NCI-H1417 treated with DMSO at 0.1 percent for 48 hours (cell line): ENCODE measurements at regions not wholly inside any gene's neighbourhood (a gene's known extent, or its start where the extent isn't known, plus 50 kb on each side); places are given as distances from the start of the nearest gene placed in this dataset.
"Not testable (repeated sequence)": the region's sequence is repeated elsewhere in the genome, so short reads cannot be mapped to it uniquely, and the experiment has no call there.

Source experiments
- DNase-seq: peaks from one replicate; lab custom pipeline; 2025; lab: John Stamatoyannopoulos, UW

DNA sequence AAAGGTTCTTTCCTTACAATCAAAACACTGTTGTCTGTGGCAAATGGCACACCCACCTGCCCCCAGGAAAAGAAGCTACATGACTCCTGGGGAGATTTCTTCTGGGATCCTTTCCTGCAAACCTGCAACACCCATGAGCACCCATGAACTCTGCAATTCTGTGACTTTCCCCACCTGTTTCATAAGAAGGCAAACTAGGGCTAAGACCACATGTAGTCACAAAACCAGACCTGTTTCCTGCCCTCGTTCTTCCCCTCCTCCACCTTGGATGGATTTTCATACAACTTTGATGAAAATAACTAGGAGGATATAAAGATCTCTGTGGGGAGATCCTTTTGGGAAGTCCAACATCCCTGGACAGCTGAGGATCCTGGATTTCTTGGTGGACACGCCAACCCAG lies 1084.7 kb downstream of the BCL11B start:
- no peak for DNase-seq

DNA sequence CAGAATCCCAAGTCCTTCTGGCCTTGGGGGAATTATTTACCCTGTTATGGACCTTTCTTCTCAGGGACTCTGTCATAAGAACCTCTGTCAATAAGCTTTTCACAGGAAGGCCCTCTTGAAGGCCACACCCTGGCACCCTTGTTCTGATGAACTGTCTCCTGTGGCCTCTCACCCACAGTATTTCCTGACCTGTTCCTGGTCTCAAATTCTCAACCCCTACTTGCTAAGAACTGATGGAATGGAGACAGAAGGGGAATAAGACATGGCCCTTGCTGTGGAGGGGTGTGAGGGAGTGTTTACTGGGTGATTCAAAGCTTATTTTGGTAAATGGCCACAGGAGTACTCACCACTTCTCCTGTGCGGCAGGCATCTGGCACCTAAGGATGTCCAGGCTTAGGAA lies 1082.9 kb downstream of the BCL11B start:
- DNase-seq, result no peak

DNA sequence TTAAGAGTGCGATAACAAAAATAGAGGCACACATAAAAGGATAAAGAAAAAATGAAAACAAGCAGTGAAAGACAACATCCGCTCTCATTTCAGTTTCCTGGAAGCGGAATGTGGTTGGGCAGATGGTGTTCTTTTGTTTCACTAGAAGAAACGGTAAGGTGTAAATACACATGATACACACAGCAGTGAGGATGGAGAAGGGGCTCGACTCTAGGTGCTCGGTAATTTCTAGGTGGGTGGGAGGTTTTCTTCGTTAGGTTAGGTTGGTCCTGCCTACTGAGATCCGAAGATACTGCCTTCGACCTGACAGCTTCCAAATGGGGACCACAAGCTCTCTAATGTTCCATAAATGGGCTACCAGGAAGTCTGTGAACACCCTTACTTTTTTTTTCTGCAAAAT lies 1082.5 kb downstream of the BCL11B start:
- DNase-seq, result no peak

DNA sequence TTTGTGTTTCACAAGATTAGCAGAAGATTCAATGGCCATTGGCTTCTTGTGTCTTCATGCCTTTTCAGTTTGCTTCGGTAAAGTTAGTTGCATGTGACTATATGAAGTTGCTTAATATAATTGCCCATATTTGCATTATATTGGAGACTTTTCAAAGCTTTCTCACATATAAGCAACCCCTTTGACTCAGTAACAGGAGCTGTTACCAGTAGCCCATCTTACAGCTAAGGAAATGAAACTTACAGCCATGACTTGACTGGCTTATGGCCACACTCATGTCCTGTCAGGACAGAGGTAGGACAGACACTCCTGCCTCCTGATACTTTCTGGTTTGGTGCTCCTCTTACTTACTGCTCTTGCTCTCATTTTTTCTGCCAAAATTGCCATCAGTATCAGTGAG lies 1082.1 kb downstream of the BCL11B start:
- DNase-seq, result no peak

DNA sequence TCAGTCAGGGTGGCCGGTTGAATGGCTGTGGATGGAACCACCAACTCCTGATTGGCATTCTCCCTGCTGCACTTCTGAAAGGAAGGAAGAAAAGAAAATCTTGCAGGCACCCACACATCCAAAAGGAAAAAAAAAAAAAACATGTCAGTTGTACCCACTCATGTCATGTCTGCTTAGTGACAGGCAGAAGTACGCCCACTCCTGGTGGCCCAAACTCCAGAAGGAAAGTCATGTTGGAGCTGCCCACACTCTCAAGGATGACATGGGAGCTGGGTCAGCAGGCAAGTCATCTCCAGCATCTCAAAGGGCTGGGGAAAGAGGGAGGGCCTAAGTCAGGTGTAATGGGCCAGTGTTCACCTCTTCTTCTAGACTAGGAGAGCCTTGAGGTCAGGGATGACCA lies 1079.1 kb downstream of the BCL11B start:
- DNase-seq, result no peak

DNA sequence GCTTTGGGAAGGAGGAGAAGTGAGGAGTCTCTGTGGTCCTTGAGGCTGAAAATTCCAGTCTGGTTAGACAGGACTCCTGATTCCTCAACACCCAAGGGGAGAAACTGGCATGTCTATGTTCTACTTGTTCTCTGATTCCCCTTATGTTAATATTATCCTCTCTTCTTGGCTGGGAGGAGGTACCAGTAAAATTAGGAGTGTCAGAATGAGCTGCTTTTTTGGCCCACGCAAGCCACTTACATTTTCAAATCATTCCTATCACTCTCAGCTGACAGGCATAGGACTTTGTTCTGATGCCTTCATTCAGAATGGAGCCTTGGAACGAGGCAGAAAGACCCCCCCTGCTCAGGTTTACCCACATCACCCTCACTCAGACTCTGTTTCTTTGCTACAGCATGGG lies 1077.2 kb downstream of the BCL11B start:
- no peak for DNase-seq

DNA sequence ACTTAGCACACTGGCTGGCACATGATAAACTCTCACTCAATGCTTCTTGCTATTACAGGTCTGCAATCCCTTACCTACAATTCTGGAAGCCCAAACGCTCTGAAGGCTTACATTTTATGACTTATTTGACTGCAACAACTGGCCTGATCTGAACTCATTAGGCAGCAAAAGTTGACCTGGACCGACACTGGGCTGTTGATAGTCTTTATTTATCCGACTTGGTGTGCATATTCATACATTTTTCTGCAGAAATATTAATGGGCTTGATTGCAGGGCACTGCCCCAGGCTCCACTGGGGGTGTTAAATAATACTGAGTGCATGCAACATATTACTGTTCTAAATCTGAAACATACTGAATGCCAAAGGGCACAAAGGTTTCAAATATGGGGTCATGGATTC lies 1076.7 kb downstream of the BCL11B start:
- no peak for DNase-seq

DNA sequence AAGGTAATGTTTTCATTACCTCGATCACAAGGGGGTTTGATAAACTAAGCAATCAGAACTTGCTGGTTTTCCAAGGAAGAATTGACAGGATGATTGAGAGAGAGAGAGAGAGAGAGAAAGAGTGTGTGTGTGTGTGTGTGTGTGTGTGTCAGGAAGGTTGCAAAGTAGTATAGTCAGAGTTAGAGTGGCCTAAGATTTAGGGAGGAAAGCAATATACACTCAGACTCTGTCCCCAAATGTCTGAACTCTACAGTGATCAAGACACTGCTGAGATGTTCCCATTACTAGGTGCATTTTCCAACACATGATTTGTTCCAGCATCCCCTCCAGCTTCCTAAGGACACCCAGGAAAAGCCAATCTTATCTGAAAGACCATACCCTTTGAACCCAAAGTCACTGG lies 1074.1 kb downstream of the BCL11B start:
- DNase-seq, result no peak

DNA sequence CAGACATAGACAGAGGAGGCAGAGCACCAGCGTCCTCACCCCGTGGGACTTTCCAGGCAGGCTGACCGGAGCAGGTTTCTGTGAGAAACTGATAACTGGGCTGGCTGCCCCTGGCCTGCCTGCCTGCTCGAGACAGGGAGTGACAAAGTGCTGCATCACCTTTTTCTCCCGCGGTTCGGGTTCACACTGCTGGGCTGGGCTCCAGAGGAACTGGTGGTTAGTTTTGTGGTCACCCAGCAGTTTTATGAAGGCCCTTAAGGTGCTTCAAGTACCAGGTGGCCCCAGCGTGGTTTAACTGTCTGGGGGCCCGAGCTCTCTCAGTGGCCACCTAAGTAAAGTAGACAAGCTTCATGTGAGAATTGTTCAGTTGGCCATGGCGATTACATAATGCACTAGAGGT lies 1073.6 kb downstream of the BCL11B start:
- no peak for DNase-seq

DNA sequence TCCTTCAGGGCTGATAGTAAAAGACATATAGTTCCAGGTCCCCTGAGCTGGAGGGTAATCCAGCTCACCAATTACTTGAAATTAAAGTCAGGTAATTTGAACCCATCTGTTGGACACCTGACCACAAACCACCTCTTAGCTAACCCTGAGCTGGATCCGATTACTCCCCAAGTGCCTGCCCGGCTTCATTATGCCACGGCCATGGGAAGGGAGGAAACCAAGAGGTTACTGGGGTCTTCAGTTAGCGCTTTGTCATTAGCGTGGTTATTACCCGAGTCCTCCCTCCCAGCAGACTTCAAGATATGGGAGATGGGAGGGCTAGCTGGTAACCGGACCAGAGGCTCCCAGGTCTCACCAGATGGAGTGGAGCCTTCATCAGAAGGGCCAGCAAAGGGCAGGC lies 1071.4 kb downstream of the BCL11B start:
- no peak for DNase-seq

DNA sequence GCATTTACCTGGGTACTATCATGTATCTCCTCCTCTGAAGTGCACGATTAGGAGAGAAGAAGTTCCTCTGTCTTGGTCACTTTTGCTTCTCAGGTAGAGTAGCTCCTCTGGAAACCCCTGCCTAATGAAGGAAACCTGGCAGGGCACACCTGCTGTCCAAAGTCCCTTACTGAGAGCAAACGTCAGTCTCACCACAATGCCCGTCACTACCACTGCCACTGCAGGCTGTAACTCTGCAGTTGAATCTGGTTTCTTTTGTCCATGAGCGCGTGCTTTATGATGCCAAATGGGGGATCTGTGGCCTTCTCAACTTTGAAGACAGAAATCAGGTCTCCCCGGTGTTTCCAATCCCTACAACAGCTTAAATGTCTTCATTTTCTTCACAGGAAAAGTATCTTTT lies 1068.6 kb downstream of the BCL11B start:
- no peak for DNase-seq

DNA sequence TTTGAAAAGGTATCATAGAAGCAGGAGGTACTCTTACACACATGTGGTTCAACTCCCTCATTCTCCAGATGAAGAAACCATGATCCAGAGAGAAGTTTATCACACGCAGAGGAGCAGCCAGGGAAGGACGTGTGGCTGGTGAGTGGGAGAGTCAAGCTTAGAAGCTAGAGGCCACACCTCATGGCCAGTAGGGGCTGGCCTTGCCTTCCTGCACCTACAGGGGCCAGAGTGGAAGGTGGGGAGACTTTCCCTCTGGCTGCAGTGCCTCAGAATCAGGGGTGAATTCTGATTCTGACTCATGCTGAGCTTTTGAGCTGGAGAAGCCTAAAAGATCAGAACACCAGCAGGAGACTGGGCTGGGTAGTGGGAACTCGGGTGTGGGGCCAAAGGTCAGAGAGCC lies 1067.9 kb downstream of the BCL11B start:
- DNase-seq, result no peak

DNA sequence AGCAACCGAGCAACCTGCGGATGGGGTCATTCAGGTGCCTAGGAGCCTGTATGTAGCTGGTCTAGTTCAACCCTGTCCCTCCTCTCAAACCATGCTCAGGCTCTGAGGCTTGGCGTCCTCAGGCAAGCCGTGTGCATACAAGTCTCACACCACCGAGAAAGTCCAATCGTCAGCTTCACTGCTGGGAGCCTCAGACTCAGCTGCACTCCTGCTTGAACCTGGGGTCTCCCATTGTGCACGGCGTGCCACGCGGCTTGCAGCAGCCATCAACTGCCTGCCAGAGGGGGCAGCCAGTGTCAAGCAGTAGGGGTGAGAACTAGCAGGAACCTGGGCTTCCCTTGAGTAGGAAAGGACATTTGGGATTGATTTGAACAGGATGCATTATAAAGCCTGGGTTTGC lies 1064.6 kb downstream of the BCL11B start:
- no peak for DNase-seq

DNA sequence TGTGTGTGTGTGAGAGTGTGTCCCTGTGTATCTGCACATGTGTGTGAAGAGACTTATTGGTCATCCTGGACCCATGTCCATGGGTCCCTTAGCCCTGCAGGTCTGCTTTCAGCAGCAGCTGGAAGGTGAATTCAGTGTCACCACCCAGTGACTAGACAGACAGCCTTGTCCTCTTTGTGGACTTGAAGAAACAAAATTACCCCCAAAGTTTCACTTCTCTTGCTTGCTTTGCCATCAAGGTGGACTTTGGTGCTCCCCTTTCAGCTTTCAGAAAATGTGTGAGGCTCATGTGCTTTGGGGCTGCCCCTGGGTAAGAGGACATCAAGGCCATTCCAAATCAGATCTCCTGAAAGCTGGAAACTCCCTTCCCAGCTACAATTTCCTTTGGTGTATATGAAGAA lies 1063.8 kb downstream of the BCL11B start:
- DNase-seq, result no peak

DNA sequence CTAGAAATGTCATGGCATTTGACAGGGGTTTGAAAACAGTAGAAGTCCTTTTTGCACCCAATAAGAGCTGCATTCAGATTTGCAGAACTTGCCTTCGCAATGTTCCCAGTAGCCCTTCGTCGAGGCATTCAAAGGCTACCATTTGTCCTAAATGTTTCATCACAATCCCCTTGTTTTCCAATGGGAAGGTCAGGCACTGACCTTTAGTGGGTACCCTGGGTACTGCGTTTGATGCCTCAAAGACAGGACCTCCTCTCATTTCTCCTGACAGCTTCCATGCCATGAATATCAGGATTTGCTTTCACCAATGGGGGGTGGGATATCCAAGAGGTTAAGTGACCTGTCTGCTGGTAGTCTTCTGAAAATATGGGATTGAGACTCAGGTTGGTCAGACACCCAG lies 1063.1 kb downstream of the BCL11B start:
- DNase-seq, result no peak

DNA sequence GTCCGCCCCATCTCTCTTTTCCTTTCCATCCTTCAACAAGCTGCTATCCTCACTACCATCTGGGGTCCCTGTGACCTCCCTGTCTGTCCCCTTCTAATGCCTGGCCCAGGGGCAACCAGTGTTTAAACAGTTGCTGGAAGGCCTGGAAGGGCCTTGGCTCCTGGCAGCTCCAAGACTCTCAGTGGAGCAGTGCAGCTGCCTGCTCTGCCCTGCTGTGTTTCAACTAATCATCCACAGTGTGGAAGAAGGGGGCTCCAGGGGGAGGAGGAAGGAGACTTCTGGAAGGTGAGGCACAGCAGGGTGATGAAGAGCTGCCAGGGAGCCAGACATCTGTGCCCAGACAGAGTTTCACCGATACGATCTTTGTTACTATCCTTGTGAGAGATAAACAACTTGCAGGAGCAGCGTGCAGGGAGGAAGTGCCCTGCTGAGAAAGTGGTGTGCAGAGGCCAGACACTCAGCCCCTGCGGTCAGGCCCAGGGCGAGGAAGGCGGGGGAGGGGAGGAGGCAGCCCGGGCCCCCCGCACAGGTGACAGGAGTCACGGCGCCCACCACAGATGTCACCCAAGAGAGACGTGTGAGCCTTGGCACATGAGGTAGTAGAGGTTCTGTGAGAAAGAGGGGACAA lies 1061.8 kb downstream of the BCL11B start:
- DNase-seq, result no peak

DNA sequence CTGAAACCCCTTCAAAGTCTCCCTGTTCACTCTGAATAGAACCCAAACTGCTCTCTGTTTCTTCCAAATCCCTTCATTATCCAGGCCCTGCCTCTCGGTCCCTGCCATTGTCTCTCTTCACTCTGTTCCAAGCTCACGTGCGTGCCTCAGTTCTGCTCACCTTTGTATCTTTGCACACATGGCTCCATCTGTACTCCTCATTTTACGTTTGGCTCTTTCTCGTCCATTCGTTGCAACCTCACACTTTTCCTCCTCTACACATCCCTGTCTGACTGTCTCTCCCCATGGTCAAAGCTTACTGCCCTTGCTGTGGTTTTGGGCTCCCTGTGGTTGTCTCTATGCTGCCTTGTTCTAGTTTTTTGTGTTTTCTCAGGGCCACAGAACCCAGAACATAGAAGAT lies 1054.5 kb downstream of the BCL11B start:
- no peak for DNase-seq

DNA sequence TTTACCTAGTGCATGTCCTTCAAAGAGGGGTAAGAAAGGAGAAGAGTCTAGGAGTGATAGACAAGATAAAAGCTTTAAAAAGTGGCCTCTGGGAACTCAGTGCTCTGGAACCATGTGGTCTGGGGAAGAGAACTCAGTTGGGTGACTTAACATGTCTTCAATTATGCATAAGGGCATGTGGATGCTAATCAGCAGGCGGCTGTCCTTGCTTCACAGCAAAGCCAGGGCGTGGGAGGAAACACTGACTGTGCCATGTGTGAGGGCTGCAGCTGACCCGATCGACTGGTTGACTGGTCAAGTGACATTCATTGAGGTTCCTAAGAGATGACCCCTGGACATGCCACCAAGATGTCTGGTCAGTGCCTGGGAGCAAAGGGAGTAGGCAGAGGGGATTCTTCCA lies 1053.8 kb downstream of the BCL11B start:
- DNase-seq, result no peak

DNA sequence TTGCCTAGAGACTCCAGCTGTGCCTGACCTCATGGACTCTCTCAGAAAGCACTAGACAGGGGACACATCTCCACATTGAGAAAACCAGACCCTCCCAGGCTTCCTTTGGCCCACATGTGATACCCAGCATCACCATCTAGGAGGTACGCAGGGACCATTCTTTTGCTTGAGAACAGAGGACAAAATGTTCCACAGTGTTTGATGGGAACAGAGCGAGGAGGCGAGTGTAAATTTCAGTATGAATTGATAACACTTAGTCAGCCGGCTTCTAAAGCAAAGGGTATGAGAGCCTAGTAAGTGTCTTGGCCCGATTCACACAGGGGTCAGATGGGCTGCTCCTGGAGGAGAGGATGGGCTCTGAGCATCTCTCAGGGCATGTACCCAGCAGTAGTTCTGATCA lies 1052.4 kb downstream of the BCL11B start:
- DNase-seq, result no peak

DNA sequence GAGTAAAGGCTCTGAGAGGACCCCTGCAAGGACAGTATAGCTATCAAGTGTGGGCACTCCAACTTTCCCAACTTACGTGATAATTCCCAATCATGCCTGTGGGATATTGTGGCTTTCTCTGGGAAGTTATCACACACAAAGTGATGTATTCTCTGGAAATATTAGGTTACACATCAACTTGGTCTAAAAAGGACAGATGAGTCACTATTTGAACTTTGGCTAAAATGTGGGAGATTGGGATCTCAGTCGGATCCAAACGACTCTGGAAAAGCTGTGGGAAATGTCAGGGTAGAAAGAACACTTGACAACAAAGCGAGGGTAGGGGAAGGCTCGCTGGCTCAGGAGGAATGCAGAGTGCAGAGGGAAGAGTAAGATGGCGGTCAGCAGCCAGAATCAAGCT lies 1048.9 kb downstream of the BCL11B start:
- DNase-seq, result no peak

DNA sequence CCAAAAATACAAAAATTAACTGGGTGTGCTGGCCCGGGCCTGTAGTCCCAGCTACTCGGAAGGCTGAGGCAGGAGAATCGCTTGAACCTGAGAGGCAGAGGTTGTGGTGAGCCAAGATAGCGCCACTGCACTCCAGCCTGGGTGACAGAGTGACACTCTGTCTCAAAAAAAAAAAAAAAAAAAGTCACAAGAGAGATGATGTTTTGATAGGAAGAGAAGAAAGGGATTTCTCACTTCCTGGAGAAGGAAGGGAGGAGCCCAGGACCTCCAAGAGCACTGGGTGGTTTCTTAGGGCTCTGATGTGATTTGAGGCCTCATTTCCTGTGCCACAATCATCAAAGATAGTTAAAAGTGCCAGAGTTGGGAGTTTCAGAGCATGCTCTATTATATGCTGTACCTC lies 1048.3 kb downstream of the BCL11B start:
- not testable (repeated sequence) for DNase-seq

DNA sequence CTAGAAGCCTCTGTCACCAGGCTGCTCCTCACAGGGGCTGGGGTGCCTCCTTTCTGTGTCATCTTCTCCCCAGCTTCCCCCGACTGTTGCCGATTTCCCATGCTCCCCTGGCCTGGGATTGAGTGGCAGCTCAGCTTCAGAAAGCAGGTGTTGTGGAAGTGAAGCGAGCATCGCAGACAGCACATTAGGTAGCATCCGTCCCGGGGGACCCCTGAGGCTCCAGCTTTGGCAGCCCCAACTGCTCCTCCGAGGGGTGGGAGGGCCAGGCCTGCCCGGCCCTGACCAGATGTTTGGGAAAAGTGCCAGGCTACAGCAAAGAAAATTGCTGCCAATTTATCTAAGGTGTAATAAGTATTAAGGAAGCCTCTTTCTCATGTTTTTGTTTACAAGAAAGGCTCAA lies 1045.6 kb downstream of the BCL11B start:
- DNase-seq, result no peak

DNA sequence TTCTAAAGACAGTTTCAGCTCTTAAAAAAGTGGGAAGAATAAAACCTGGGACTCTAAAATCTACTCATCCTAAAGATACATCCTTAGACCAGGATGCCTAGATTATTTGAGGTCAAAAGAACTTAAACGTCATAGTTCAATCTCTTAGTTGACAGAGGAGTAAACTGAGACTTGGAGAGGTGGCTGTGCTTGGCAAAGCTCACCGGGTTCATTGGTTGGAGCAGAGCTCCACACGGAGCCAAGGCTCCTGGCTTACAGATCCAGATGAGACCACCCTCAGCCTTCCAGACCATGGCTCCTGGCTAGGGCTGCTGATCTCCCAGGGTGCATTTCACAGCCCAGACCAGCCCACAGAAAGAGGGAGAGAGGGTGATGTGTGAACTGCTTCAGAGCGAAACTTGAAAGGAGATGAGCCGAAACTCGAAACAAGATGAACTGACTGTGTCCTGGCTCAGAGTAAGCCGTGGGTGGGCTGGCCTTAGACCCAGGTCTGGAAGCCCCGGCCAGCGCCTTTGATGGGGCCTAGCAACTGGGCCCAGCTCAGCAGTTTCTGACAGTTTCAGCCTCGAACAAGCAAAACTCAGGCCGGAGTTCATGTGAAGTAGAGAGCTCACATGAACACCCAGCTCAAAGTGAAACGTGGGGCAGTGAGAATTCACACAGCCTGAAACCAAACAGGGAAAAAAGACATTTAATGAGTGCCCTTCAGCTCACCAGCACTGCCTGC lies 1044.8 kb downstream of the BCL11B start:
- DNase-seq, result no peak

DNA sequence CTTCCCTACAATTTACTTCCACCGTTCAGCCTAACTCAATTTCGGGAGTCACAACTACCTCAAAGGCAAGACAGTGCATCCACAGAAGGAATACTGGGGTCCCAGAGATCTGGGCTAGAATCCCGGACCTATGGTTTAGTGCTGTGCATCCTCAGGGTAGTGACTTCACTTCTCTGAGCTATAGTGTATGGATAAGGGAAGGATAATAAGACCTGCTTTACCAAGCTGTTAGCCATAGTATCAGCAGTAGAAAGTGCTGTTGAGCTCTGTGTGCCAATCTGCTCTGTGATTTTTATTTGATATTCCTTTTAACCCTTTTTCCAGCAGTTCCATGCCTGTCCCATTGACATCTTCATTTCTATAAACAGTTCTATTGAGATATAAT lies 1044.3 kb downstream of the BCL11B start:
- no peak for DNase-seq
